22Rv1 (cell line): ENCODE measurements at regions not wholly inside any gene's neighbourhood (a gene's known extent, or its start where the extent isn't known, plus 50 kb on each side); places are given as distances from the start of the nearest gene placed in this dataset.
"Not testable (repeated sequence)": the region's sequence is repeated elsewhere in the genome, so short reads cannot be mapped to it uniquely, and the experiment has no call there.

Experiments
- H3K27ac ChIP-seq: fragments of 450-650 bp; 2 replicates; pipeline ENCODE4 v1.5.1; 2017
- ZFX ChIP-seq: fragments of 450-650 bp; IDR thresholded peaks from 2 replicates; pipeline ENCODE4 v1.6.1; 2017; ENCODE audit warnings: antibody characterized with exemption, borderline replicate concordance
- TF ChIP-seq, protein P1 (sequence below): fragments of 450-650 bp; IDR thresholded peaks from 2 replicates; pipeline ENCODE4 v1.5.1; 2017; ENCODE audit warnings: mild to moderate bottlenecking

DNA sequence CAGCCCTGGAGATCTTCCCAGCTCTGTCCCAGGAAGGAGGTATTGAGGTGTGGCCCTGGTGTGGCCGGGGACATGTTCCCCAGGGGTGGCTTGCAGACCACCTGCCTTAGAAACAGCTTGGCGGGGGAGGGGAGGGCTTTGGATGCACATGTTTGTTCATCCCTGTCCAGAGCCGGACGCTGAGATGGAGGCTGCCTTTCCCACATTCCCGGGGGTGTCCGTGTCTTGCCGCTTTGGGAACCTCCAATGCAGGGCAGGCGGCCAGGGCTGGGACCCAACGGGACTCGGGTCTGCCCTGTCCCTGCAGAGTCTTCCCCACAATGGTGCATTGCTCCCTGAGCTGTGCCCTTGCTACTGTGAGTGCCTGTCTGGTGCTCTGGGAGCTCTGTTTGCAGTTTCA, 319.5 kb upstream of the SFSWAP start:
- TF ChIP-seq ZFX, result no peak
- TF ChIP-seq, protein P1, sequence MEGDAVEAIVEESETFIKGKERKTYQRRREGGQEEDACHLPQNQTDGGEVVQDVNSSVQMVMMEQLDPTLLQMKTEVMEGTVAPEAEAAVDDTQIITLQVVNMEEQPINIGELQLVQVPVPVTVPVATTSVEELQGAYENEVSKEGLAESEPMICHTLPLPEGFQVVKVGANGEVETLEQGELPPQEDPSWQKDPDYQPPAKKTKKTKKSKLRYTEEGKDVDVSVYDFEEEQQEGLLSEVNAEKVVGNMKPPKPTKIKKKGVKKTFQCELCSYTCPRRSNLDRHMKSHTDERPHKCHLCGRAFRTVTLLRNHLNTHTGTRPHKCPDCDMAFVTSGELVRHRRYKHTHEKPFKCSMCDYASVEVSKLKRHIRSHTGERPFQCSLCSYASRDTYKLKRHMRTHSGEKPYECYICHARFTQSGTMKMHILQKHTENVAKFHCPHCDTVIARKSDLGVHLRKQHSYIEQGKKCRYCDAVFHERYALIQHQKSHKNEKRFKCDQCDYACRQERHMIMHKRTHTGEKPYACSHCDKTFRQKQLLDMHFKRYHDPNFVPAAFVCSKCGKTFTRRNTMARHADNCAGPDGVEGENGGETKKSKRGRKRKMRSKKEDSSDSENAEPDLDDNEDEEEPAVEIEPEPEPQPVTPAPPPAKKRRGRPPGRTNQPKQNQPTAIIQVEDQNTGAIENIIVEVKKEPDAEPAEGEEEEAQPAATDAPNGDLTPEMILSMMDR, result no peak
- no peak overlapping the region for H3K27ac ChIP-seq

DNA sequence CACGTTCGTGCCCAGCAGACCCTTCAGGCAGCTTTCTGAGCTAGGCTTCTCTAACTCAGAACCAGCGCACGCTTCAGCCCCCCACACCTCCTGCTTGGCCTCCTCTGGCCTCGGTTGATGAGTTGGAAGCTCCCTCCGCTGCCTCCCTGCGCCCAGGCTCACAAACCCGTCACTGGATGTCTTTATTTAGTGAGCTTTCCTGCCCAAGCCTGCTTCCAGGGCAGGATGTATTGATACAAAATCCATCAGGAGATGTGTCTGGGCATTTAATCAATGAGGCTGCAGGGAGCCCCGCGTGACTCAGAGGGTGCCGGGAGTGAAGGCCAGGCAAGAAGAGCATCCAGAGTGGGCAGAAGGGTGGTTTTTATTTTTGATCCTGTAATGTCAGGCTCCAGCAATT, 316.1 kb upstream of the SFSWAP start:
- H3K27ac ChIP-seq, result not testable (repeated sequence)

DNA sequence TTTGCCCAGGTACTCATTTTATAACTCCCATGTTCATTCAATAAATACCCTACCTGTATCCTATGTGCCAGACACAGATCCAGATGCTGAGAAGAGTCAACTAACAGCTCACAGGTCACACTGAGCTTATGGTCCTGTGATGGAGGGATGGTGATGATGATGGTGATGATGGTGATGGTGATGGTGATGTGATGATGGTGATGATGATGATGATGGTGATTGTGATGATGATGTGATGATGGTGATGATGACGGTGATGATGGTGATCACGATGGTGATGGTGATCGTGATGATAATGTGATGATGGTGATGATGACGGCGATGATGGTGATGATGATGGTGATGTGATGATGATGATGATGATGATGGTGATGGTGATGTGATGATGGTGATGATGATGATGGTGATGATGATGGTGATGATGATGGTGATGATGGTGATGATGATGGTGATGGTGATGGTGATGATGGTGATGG, 315.6 kb upstream of the SFSWAP start:
- not testable (repeated sequence) for H3K27ac ChIP-seq

DNA sequence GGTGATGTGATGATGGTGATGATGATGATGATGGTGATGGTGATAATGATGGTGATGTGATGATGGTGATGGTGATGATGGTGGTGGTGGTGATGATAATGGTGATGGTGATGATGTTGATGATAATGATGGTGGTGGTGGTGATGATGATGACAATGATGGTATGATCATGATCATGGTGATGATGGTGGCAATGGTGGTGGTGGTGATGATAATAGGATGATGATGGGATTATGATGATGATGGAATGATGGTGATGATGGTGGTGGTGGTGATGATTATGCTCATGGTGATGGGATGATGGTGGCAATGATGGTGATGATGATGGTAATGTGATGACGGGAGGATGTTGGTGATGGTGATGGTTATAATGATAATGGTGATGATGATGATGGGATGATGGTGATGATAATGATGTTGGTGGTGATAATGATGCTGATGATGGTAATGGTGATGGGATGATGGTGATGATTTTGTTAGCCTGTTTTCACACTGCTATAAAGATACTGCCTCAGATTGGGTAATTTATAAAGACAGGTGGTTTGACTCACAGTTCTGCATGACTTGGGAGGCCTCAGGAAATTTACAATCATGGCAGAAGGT, 314.8 kb upstream of the SFSWAP start:
- TF ChIP-seq ZFX, result no peak
- TF ChIP-seq, protein P1, result no peak
- no peak overlapping the region for H3K27ac ChIP-seq

DNA sequence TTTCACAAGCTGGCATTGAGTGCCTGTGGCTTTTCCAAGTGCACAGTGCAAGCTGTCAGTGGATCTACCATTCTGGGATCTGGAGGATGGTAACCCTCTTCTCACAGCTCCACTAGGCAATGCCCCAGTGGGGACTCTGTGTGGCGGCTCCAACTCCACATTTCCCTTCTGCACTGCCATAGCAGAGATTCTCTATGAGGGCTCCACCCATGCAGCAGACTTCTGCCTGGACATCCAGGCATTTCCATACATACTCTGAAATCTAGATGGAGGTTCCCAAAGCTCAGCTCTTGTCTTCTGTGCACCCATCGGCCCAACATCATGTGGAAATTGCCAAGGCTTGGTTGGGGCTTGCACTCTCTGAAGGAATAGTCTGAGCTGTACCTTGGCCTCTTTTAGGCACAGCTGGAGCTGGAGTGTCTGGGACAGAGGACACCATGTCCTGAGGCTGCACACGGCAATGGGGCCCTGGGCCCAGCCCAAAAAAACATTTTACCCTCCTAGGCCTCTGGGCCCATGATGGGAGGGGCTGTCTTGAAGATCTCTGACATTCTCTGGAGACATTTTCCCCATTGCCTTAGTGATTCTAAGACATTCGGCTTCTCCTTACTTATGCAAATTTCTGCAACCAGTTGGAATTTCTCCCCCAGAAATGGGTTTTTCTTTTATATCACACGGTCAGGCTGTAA, 313.3 kb upstream of the SFSWAP start:
- TF ChIP-seq, protein P1, result no peak
- no peak for TF ChIP-seq ZFX
- H3K27ac ChIP-seq, result no peak overlapping the region

DNA sequence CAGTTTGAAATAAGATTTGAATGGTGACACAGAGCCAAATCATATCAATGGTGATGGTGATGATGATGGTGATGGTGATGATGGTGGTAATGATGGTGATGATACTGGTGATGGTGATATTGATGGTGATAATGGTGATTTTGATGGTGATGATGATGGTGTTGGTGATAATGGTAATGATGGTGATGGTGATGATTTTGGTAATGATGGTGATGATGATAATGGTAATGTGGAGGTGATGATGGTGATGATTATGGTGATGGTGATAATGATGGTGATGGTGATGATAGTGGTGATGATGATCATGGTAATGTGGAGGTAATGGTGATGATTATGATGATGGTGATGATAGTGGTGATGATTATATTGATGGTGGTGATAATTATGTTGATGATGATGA, 311.9 kb upstream of the SFSWAP start:
- TF ChIP-seq, protein P1, result no peak
- no peak for TF ChIP-seq ZFX
- no peak overlapping the region for H3K27ac ChIP-seq

DNA sequence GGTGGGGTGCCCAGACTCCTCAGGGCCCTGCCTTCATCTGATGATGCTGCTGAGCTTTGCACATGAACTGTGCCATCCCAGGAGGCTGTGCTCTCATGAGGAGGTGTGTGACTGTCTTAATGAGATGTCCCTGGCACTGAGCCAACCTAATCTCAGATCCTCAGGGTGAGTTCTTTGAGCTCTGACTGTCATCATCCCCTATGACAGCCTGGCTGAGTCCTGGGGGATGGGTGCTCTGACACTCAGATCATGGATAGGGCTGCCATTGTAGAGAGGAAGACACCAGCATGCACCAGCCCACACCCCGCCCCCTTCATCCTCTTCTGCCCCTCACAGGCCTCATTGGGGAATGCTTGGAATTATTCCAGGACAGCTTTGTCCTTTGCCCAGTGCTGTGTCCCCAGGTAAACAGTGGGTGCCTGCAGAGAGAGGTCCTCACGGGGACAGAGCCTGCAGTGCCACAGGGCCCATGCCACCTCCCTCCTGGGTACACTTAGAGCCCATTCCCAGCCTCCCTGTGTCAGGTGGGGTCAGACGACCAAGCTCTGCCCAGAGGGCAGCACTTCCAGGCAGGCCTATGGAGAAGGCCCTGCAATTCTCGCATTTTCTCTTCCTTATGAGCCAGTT, 310.1 kb upstream of the SFSWAP start:
- not testable (repeated sequence) for H3K27ac ChIP-seq

DNA sequence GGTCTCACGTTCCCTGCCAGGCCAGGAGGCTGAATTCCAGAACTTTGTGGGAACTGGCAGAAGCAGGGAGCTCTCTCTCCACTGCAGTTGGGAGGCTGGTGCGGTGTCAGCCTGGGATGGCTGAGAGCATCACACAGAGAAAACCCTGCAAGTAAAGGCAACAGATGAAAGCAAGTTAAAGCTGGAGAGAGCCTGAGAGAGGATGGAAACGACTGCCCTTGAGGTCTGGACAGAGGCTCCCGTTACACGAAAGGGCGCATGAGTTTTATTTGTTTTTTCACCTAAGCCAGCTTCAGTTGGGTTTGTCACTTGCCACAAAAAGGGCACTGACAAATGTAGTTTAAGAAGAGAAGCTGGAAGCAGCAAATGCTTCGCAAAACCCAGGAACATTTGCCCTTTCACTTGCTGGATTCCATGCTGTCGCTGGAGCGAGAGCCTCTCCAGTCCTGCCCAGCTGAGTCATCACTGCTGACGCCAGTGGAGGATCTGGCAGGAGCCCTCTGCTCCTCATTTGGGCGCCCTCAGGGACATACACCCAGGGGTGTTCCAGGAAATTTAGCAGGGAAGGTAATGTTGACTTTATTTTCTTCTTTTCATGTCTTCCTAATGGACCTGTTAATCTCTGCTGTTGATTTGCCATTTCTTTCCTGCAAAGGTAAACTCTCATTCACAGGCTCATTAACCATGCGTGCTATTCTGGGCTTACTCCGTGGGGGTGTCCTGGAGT, 308.8 kb upstream of the SFSWAP start:
- not testable (repeated sequence) for H3K27ac ChIP-seq

DNA sequence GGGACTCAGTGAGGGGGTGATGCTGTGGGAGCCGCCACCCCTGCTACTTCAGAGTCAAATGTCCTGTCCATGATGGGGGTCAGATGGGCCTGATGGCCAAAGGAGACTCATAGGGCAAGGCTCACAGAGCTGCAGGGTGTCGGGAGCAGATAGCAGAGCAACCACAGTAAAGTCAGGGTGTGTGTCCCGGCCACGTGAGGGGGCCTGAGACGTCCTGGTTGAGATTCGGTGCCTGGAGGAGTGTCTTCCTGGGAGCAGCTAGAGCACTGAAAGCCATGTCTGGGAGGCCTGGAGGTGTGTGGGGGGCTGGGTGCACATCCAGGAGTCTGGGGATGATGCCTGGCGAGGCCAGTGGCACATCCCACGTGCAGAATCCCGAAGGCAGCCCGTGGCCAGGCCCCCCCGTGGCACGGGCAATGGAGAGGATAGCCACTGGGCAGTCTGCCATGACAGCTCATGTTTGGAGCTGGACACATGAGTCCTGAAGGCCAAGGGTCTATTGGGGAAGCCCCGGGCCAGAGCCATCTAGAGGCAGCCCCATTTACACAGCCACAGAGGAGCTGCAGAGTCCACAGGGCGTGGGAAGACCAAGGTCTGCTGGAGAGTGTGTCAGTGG, 308.0 kb upstream of the SFSWAP start:
- TF ChIP-seq ZFX, result no peak
- TF ChIP-seq, protein P1, result no peak
- H3K27ac ChIP-seq, result no peak overlapping the region
